BLaER1 (cell line): ENCODE measurements at regions not wholly inside any gene's neighbourhood (a gene's known extent, or its start where the extent isn't known, plus 50 kb on each side); places are given as distances from the start of the nearest gene placed in this dataset.

Source experiments
- H3K27ac ChIP-seq: shearing (Covaris generic); formaldehyde crosslinking; 2 replicates; pipeline ENCODE4 v1.8.1; 2022
- H3K27me3 ChIP-seq: shearing (Covaris generic); formaldehyde crosslinking; 2 replicates; pipeline ENCODE4 v1.8.1; 2022
- H3K36me3 ChIP-seq: shearing (Covaris generic); formaldehyde crosslinking; 2 replicates; pipeline ENCODE4 v1.8.1; 2022
- H3K4me1 ChIP-seq: shearing (Covaris generic); formaldehyde crosslinking; 2 replicates; pipeline ENCODE4 v1.8.1; 2022
- H3K4me2 ChIP-seq: shearing (Covaris generic); formaldehyde crosslinking; 2 replicates; pipeline ENCODE4 v1.8.1; 2022
- H3K4me3 ChIP-seq: shearing (Covaris generic); formaldehyde crosslinking; 2 replicates; pipeline ENCODE4 v1.8.1; 2022
- H3K9ac ChIP-seq: shearing (Covaris generic); formaldehyde crosslinking; 2 replicates; pipeline ENCODE4 v1.8.1; 2022
- H3K9me3 ChIP-seq: shearing (Covaris generic); formaldehyde crosslinking; 2 replicates; pipeline ENCODE4 v1.8.1; 2022
- H4K20me1 ChIP-seq: shearing (Covaris generic); formaldehyde crosslinking; 2 replicates; pipeline ENCODE4 v1.8.1; 2022
- Cebpa-rat ChIP-seq: shearing (Covaris generic); IDR thresholded peaks from 2 replicates; pipeline ENCODE4 v1.8.1; 2022

GRCh38 chr14:76940021-76940760 is 88.3 kb downstream of the IRF2BPL start:
- Histone ChIP-seq H3K9ac (no peak overlapping the region), H3K4me1 (peaks cover 28% of the 10 kb centered on the region), H3K36me3 (no peaks in the 10 kb centered on the region), H4K20me1 (no peaks in the 10 kb centered on the region), H3K27ac (no peak overlapping the region), H3K9me3 (no peaks in the 10 kb centered on the region), H3K27me3 (no peaks in the 10 kb centered on the region), H3K4me2 (no peak overlapping the region), H3K4me3 (no peak overlapping the region)
- no peak for TF ChIP-seq Cebpa-rat

- Histone ChIP-seq H3K9ac (no peak overlapping the region), H3K4me1 (peaks cover 27% of the 10 kb centered on the region), H3K4me3 (no peak overlapping the region), H3K4me2 (no peak overlapping the region), H3K36me3 (no peaks in the 10 kb centered on the region), H3K9me3 (no peaks in the 10 kb centered on the region), H4K20me1 (no peaks in the 10 kb centered on the region), H3K27ac (no peak overlapping the region), H3K27me3 (no peaks in the 10 kb centered on the region)
- no peak for TF ChIP-seq Cebpa-rat
Observed at GRCh38 chr14:76939015-76939742, 89.3 kb downstream of the IRF2BPL start.

- Histone ChIP-seq H3K27ac (no peak overlapping the region), H3K4me2 (no peak overlapping the region), H4K20me1 (no peaks in the 10 kb centered on the region), H3K4me3 (no peak overlapping the region), H3K36me3 (no peaks in the 10 kb centered on the region), H3K27me3 (no peaks in the 10 kb centered on the region), H3K9ac (no peak overlapping the region), H3K9me3 (no peaks in the 10 kb centered on the region), H3K4me1 (peaks cover 33% of the 10 kb centered on the region)
- no peak for TF ChIP-seq Cebpa-rat
Observed at GRCh38 chr14:76938092-76938500, 90.4 kb downstream of the IRF2BPL start.

- Histone ChIP-seq H3K4me1 (peaks cover 33% of the 10 kb centered on the region), H3K9ac (no peak overlapping the region), H3K4me2 (no peak overlapping the region), H3K4me3 (no peak overlapping the region), H4K20me1 (no peaks in the 10 kb centered on the region), H3K9me3 (no peaks in the 10 kb centered on the region), H3K36me3 (no peaks in the 10 kb centered on the region), H3K27ac (no peak overlapping the region), H3K27me3 (no peaks in the 10 kb centered on the region)
- no peak for TF ChIP-seq Cebpa-rat
Observed at GRCh38 chr14:76937181-76938091, 91.1 kb downstream of the IRF2BPL start.

GRCh38 chr14:76936483-76936882 is 92.0 kb downstream of the IRF2BPL start:
- H3K9me3 ChIP-seq, result no peaks in the 10 kb centered on the region
- no peaks in the 10 kb centered on the region for H3K27me3 ChIP-seq

GRCh38 chr14:76933515-76933914 is 95.0 kb downstream of the IRF2BPL start:
- Histone ChIP-seq H3K27ac (no peak overlapping the region), H3K4me1 (peaks cover 54% of the 10 kb centered on the region), H3K9ac (no peak overlapping the region), H4K20me1 (0 out of 2 replicates have a peak, but pooled peaks cover 4% of the 10 kb centered on the region), H3K9me3 (no peaks in the 10 kb centered on the region), H3K36me3 (no peaks in the 10 kb centered on the region), H3K27me3 (no peaks in the 10 kb centered on the region), H3K4me3 (no peak overlapping the region), H3K4me2 (peak overlapping the region; percentile 61)
- TF ChIP-seq Cebpa-rat, result no peak

More at GRCh38 chr14:76936483-76936882, 92.0 kb downstream of the IRF2BPL start:
- Histone ChIP-seq H3K9ac (no peak overlapping the region), H3K36me3 (no peaks in the 10 kb centered on the region), H3K4me1 (peaks cover 33% of the 10 kb centered on the region), H4K20me1 (no peaks in the 10 kb centered on the region), H3K4me2 (no peak overlapping the region), H3K27ac (no peak overlapping the region), H3K4me3 (no peak overlapping the region)
- no peak for TF ChIP-seq Cebpa-rat

- no peak overlapping the region for H3K4me2 ChIP-seq
- TF ChIP-seq Cebpa-rat, result no peak
Observed at GRCh38 chr14:76931631-76932402, 96.7 kb downstream of the IRF2BPL start.

GRCh38 chr14:76930549-76930948 is 98.0 kb downstream of the IRF2BPL start:
- no peak for TF ChIP-seq Cebpa-rat
- Histone ChIP-seq H3K9ac (no peak overlapping the region), H3K4me3 (no peak overlapping the region)

More at GRCh38 chr14:76931631-76932402, 96.7 kb downstream of the IRF2BPL start:
- Histone ChIP-seq H3K9ac (no peak overlapping the region), H3K27me3 (no peaks in the 10 kb centered on the region), H3K9me3 (no peaks in the 10 kb centered on the region), H4K20me1 (peaks cover 9% of the 10 kb centered on the region; the same call in 1 of the 2 replicates), H3K4me3 (no peak overlapping the region), H3K4me1 (peaks cover 66% of the 10 kb centered on the region), H3K36me3 (no peaks in the 10 kb centered on the region), H3K27ac (no peak overlapping the region)

GRCh38 chr14:76929927-76930326 is 98.6 kb downstream of the IRF2BPL start:
- Histone ChIP-seq H3K36me3 (no peaks in the 10 kb centered on the region), H3K9ac (no peak overlapping the region), H3K9me3 (no peaks in the 10 kb centered on the region), H3K27ac (no peak overlapping the region), H3K4me1 (peaks cover 83% of the 10 kb centered on the region), H3K4me3 (no peak overlapping the region), H4K20me1 (peaks cover 20% of the 10 kb centered on the region; the same call in 1 of the 2 replicates), H3K4me2 (peak overlapping the region; percentile 98), H3K27me3 (no peaks in the 10 kb centered on the region)
- no peak for TF ChIP-seq Cebpa-rat

More at GRCh38 chr14:76930549-76930948, 98.0 kb downstream of the IRF2BPL start:
- H3K9me3 ChIP-seq, result no peaks in the 10 kb centered on the region
- H3K27ac ChIP-seq, result no peak overlapping the region
- H3K27me3 ChIP-seq, result no peaks in the 10 kb centered on the region
- no peaks in the 10 kb centered on the region for H3K36me3 ChIP-seq
- H3K4me1 ChIP-seq, result peaks cover 77% of the 10 kb centered on the region
- peak overlapping the region; percentile 98 for H3K4me2 ChIP-seq
- H4K20me1 ChIP-seq, result peaks cover 13% of the 10 kb centered on the region; the same call in 1 of the 2 replicates
